ENCODE measurements at regions not wholly inside any gene's neighbourhood (a gene's known extent, or its start where the extent isn't known, plus 50 kb on each side); places are given as distances from the start of the nearest gene placed in this dataset.
"Not testable (repeated sequence)": the region's sequence is repeated elsewhere in the genome, so short reads cannot be mapped to it uniquely, and the experiment has no call there.

DNA sequence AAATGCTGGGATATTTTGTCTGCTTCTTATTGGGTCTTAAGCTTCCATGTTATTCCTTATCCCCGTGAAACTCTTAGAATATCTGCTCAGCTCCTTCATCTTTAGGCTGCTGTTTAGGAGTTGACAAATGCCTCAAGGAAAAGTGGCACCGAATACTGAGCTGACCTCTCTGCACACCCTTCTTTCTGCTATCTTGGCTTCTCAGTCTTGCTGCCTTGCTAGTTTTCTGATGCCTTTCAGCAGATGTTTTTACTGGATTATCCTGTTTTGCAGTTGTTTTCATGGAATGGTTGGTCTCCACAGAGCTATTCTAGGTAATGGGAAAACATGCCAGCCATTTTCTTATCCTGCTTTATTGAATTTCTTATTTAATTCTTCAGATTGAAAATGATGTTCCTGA is 86.3 kb downstream of the GYPE start:
- no peak for ATAC-seq
- TF ChIP-seq, protein P1, sequence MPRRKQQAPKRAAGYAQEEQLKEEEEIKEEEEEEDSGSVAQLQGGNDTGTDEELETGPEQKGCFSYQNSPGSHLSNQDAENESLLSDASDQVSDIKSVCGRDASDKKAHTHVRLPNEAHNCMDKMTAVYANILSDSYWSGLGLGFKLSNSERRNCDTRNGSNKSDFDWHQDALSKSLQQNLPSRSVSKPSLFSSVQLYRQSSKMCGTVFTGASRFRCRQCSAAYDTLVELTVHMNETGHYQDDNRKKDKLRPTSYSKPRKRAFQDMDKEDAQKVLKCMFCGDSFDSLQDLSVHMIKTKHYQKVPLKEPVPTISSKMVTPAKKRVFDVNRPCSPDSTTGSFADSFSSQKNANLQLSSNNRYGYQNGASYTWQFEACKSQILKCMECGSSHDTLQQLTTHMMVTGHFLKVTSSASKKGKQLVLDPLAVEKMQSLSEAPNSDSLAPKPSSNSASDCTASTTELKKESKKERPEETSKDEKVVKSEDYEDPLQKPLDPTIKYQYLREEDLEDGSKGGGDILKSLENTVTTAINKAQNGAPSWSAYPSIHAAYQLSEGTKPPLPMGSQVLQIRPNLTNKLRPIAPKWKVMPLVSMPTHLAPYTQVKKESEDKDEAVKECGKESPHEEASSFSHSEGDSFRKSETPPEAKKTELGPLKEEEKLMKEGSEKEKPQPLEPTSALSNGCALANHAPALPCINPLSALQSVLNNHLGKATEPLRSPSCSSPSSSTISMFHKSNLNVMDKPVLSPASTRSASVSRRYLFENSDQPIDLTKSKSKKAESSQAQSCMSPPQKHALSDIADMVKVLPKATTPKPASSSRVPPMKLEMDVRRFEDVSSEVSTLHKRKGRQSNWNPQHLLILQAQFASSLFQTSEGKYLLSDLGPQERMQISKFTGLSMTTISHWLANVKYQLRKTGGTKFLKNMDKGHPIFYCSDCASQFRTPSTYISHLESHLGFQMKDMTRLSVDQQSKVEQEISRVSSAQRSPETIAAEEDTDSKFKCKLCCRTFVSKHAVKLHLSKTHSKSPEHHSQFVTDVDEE (CRISPR knock-in tag; IDR thresholded peaks at IDR 0.05): no peak
- TF ChIP-seq CREB5 (CRISPR knock-in tag; IDR thresholded peaks at IDR 0.05; ENCODE audit: low read depth): no peak
- TF ChIP-seq BACH2 (CRISPR knock-in tag; IDR thresholded peaks at IDR 0.05; ENCODE audit: borderline replicate concordance): no peak
- no peak for TF ChIP-seq ZC3H10 (CRISPR knock-in tag; IDR thresholded peaks at IDR 0.05)
- TF ChIP-seq ZFP30 (CRISPR knock-in tag; IDR thresholded peaks at IDR 0.05): no peak
- TF ChIP-seq ZNF565 (CRISPR knock-in tag; conservative IDR thresholded peaks at IDR 0.05; ENCODE audit: low read depth): no peak

- ATAC-seq: not testable (repeated sequence)
These were observed 87.5 kb downstream of the GYPE start for GRCh38 chr4:143817866-143818265.

GRCh38 chr4:143815375-143815774 is 90.0 kb downstream of the GYPE start:
- not testable (repeated sequence) for ATAC-seq

GRCh38 chr4:143813431-143814154 is 91.8 kb downstream of the GYPE start:
- ATAC-seq: not testable (repeated sequence)

DNA sequence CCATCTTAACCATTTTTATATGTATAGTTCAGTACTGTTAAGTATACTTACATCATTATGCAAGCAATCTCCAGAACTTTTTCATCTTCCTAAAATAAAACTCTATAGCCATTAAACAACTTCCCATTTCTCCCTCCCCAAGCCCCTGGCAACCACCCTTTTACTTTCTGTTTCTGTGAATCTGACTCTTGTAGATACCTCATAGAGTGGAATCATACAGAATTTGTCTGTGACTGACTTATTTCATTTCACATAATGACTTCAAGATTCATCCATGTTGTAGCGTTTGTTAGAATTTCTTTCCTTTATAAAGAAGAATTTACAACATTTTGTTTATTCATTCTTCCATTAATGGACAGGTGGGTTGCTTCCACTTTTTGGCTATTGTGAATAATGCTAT is 91.2 kb upstream of the FREM3 start:
- not testable (repeated sequence) for ATAC-seq

GRCh38 chr4:143790425-143790824 is 90.0 kb upstream of the FREM3 start:
- ATAC-seq: not testable (repeated sequence)

DNA sequence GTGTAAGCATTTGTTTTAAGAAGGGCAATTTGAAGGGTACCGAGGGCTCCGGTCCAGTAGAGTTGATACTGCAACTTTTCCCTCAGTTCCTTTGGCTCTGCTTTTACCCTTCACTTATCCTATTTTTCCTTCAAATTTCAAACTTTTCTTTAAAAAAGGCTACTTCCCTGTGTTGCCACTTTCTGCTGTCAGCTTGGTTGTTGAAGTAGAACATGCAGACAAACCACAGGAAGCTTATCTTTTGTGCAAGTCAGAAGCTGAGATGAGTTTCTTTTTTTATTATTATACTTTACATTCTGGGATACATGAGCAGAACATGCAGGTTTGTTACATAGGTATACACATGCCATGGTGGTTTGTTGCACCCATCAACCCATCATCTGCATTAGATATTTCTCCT is 89.1 kb upstream of the FREM3 start:
- not testable (repeated sequence) for ATAC-seq

GRCh38 chr4:143784567-143784966 is 84.1 kb upstream of the FREM3 start:
- TF ChIP-seq SNAI2 (CRISPR knock-in tag; IDR thresholded peaks at IDR 0.05) (no peak), CSDC2 (CRISPR knock-in tag; IDR thresholded peaks at IDR 0.05) (no peak), GLIS3 (CRISPR knock-in tag; IDR thresholded peaks at IDR 0.05) (no peak), ZFP3 (CRISPR knock-in tag; IDR thresholded peaks at IDR 0.05) (no peak), ZFP30 (CRISPR knock-in tag; IDR thresholded peaks at IDR 0.05) (no peak), TOX (CRISPR knock-in tag; IDR thresholded peaks at IDR 0.05; ENCODE audit: borderline replicate concordance) (no peak), PPARA (CRISPR knock-in tag; IDR thresholded peaks at IDR 0.05; ENCODE audit: borderline replicate concordance) (no peak)
- TF ChIP-seq, protein P1 (CRISPR knock-in tag; IDR thresholded peaks at IDR 0.05): no peak
- ATAC-seq: no peak

- peak; percentile 80 for ATAC-seq
- peak; percentile 72 for TF ChIP-seq ISL1 (CRISPR knock-in tag; IDR thresholded peaks at IDR 0.05)
- TF ChIP-seq PPARA (CRISPR knock-in tag; IDR thresholded peaks at IDR 0.05; ENCODE audit: borderline replicate concordance): no peak
- no peak for TF ChIP-seq ZNF70 (CRISPR knock-in tag; IDR thresholded peaks at IDR 0.05)
- TF ChIP-seq TOX (CRISPR knock-in tag; IDR thresholded peaks at IDR 0.05; ENCODE audit: borderline replicate concordance): 0 out of 2 replicates have a peak, but pooled peaks have one; percentile 31
These were observed 82.0 kb upstream of the FREM3 start for GRCh38 chr4:143782521-143782920.

Data from SK-N-SH treated with all-trans-retinoic acid at 6 μM for 48 hours (cell line).